HG03432 (cell line): ENCODE measurements at regions not wholly inside any gene's neighbourhood (a gene's known extent, or its start where the extent isn't known, plus 50 kb on each side); places are given as distances from the start of the nearest gene placed in this dataset.
"Not testable (repeated sequence)": the region's sequence is repeated elsewhere in the genome, so short reads cannot be mapped to it uniquely, and the experiment has no call there.

Experiments used
- ATAC-seq: cut with Tn5 transposase; IDR thresholded peaks from one replicate; pipeline ENCODE4 v1.9.1; 2021; ENCODE audit warnings: mild to moderate bottlenecking, moderate library complexity; ENCODE audit not compliant: unreplicated experiment

GRCh38 chr5:118220556-118221195, 767.7 kb downstream of the DTWD2 start:
- no peak for ATAC-seq

- no peak for ATAC-seq
These were observed 776.7 kb downstream of the DTWD2 start for GRCh38 chr5:118211606-118212005.

GRCh38 chr5:118208031-118208453, 780.3 kb downstream of the DTWD2 start:
- no peak for ATAC-seq

DNA sequence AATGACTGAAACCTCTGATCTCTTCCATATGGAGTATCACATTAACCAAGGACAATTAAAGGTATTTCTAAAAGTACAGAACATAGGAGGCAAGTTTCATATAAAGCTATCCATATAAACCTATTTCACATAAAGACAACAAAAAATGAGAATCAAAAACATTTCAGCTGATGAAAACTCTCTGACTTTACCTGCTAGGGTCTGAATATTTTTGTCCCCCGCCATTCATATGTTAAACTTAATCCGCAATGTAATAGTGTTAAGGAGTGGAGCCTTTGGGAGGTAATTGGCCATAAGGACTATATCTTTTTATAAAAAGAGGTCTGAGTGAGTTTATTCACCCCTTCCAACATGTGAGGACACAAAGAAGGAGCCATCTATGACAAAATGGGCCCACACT, 788.5 kb downstream of the DTWD2 start:
- no peak for ATAC-seq

GRCh38 chr5:118196229-118196628, 792.1 kb downstream of the DTWD2 start:
- no peak for ATAC-seq

DNA sequence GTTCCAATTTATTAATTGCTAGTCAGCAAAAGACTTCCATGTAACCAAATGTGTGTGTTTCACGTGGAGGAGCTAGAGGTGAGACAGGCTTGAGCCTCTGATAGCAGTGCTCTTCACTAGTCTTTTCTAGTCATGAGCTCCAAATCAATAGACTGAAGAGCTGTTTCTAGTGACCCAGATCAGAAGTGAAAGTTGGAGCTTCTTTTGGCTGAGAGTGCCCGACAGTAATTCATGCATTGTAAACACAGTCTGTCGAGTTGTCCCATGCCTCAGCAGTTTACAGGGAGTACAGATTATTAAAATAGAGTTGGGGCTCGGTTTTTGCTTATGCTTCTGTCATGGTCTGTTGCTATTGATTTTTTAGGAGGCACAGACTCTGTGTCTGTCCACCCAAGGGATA, 793.1 kb downstream of the DTWD2 start:
- no peak for ATAC-seq

DNA sequence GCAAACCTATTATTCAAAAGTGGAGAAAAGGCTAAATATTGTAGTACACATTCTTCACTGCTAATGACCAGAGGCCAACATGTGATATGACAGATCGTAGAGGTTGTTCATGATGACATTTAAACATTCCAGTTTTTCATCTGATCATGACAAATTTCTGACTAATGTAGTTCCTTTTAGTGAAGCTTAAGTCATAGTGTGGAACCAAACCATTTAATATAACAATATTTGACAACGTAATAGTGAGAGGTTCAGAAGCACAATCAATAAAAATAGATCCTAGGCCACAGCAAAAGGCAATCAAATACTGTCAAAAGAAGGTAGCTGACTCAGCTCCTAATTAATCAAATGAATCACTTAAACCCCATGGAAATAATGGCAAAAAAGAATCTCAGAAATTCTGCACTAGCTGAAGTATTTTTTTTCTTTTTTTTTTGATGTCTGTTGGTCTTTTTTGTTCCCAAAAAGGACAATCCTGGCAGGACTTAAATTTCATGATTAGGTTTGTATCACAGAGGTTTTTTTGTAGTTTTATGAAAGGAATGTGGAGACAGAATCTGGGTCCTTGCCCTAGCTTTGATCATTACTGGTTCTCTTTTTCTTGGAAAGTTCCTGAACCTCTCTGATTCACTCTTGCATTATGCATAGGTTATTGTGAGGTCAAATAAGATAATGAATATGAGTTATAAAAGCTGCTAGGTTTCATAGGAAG, 795.0 kb downstream of the DTWD2 start:
- no peak for ATAC-seq

DNA sequence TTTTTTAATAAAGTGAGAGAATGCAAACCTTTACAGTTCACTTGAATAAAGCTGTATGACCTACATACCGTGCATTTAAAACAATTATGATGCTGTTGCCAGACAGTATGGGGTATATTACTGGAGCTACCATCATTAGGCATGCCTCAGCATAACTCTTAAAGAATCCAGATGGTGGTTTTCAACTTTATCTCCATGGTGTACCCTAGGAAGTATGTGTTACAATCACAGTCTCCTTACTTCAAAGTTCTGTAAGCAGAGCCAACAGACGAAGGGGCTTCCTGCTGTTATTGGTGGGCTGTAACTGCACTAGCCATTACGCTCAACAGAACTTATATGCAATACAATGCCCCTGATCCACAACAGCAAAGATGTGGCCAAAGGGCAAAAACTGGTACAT, 803.3 kb downstream of the DTWD2 start:
- ATAC-seq, result no peak

GRCh38 chr5:118176146-118176545, 812.2 kb downstream of the DTWD2 start:
- ATAC-seq, result no peak

- ATAC-seq, result no peak
These were observed 813.7 kb downstream of the DTWD2 start for GRCh38 chr5:118174671-118175070.

DNA sequence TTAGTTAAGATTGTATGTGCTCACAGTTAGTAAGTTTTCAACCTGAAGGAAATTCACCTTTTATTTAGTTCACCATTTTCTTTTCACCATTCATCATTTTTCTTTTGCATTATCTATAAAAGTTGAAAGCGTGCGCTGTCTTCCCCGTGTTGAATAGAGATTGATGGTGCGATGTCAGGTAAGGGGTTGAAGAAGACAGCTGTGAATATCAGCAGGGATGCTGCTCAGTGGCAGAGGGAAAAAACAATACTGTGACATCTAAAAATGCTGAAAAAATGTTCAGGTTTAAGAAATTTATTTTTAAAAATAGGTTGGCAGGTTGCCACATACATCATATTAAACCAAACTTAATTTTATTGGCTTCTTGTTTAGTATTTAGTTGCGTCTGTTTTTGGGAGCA, 815.0 kb downstream of the DTWD2 start:
- no peak for ATAC-seq

DNA sequence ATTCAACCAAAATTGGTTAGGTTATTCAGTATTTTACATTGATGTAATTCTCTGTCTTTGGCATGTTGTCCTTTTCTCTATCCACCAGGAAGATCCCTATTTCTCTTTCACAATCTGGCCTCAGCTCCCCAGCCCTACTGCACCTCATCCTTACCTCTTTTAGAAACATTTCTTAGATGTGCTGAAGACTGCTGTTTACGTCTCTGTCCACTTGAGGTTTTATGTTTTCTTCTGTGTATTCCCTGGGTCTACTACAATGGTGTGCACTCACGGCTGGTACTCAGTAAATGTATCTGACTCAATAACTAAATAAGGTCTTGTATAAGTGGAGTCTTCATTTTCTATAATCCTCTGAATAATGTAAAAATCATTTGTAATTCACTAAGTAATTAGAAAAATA, 822.7 kb downstream of the DTWD2 start:
- ATAC-seq, result no peak

GRCh38 chr5:118156181-118156580, 832.2 kb downstream of the DTWD2 start:
- ATAC-seq, result no peak

GRCh38 chr5:118146824-118147223, 841.5 kb downstream of the DTWD2 start:
- ATAC-seq, result no peak

DNA sequence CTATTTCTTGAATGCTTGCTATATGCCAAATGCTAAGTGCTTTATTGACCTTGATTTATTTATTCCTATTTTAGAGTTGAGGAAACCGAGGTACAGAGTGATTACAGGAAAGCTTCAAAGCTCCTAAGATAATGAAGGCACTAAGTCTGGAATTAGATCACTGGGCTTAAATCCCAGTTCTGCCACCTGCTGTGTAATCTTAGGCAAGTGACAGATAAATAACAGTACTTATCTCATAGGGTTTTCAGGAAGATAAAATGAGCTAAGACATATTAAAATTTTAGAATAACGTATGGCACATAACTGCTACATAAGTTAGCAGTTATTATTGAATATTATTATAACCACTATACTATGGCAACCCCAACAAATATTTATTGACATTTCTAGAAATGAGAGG, 843.8 kb downstream of the DTWD2 start:
- no peak for ATAC-seq

- ATAC-seq, result no peak
These were observed 849.0 kb downstream of the DTWD2 start for GRCh38 chr5:118139361-118139760.

- ATAC-seq, result no peak
These were observed 862.2 kb downstream of the DTWD2 start for GRCh38 chr5:118126159-118126558.

DNA sequence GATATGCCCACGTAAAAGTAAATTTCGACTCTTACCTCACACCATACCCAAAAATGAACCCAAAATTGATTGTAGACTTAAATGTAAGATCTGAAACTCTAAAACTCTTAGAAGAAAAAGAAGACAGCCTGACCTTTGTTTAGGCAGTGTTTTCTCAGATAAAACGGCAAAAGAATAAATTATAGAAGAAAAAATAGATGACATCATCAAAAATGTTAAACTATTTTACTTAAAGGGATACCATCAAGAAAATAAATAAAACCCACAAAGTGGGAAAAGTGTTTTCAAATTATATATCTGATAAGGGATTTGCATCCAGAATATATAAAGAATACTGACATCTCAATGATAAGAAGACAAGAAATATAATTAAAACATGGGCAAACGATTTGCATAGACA, 862.7 kb downstream of the DTWD2 start:
- no peak for ATAC-seq

DNA sequence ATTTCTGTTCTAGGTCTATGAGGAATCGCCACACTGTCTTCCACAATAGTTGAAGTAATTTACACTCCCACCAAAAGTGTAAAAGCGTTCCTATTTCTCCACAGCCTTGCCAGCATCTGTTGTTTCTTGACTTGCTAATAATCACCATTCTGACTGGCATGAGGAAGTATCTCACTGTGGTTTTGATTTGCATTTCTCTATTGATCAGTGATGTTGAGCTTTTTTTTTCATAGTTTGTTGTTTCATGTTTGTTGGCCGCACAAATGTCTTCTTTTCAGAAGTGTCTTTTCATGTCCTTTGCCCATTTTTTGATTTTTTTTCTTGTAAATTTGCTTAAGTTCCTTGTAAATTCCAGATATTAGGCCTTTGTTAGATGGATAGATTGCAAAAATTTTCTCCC, 867.1 kb downstream of the DTWD2 start:
- no peak for ATAC-seq

GRCh38 chr5:118115791-118116190, 872.6 kb downstream of the DTWD2 start:
- ATAC-seq, result no peak

DNA sequence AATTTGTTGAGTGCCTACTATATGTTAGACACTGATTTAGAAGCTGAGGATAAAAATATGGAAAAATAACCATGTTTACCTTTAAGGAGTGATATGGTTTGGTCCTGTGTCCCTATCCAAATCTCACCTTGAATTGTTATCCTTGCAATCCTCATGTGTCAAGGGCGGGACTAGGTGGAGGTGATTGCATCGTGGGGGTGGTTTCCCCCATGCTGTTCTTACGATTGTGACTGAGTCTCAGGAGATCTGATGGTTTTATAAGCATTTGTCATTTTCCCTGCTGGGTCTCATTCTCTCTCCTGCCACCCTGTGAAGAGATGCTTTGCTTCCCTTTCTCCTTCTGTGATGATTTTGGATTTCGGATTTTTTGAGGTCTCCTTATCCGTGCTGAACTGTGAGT, 876.4 kb downstream of the DTWD2 start:
- ATAC-seq, result no peak

- ATAC-seq, result not testable (repeated sequence)
These were observed 881.1 kb downstream of the DTWD2 start for GRCh38 chr5:118107246-118107645.

GRCh38 chr5:118098716-118099115, 889.6 kb downstream of the DTWD2 start:
- no peak for ATAC-seq
